OCI-M1 (cell line): ENCODE measurements at regions not wholly inside any gene's neighbourhood (a gene's known extent, or its start where the extent isn't known, plus 50 kb on each side); places are given as distances from the start of the nearest gene placed in this dataset.

Experiments used
- DNase-seq: peaks from one replicate; lab custom pipeline; 2025; lab: John Stamatoyannopoulos, UW

- DNase-seq: peak; percentile 85
Observed at GRCh38 chr2:204483608-204484081, 61.6 kb upstream of the PARD3B start.

DNA sequence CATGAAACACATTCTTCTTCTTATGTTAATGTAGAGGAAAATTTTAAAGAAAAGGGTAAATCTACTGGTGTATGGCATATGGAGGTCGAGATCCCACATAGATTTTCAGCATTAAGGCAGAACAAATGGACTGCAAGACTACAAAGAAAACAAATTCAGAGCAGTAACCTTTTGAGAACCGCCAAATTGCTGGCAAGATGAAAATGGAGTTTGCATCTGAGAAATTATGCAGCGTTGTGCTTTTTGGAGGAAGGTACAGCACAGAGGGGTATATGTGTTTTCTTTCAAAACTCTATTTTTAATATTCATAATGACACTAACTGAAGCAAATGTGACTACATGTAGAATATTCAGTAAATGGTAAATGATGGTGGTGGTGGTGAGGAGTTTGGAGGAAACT, 59.0 kb upstream of the PARD3B start:
- DNase-seq: no peak

GRCh38 chr2:204486805-204487204, 58.5 kb upstream of the PARD3B start:
- DNase-seq: peak; percentile 79

DNA sequence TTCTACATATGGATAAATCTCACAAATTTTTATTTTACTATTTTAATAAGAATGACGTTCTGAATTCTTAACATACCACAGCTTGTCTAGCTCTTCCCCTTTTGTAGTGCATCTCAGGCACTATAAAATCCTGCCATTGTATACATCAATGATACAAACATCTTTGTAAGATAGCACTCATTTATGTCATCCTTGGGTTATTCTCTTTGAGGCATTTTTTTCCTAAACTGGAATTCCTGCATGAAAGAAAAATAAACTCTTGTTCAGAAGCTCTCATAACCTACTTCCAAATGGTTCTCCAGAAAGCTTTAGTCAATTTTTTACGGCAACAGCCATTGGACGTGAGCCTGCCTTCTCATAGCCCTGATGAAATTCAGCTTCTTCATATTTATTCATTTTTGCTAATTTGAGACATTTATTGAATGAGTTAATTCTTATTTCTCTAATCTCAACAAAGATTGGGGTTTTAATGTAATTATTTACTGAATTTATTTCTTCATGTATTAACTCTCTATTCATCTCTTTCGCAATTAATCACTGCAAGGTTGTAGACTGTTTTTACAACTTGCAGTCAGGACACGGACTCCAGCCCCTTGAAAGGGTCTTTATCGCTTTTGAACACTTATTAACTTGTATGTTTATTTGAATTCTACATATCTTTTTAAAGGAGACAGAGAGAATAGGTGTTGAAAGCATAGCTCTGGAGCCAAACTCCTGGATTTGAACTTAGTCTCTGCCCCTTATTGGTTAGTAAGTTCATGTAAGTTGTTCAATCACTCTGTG, 57.6 kb upstream of the PARD3B start:
- no peak for DNase-seq

GRCh38 chr2:204491528-204491927, 53.7 kb upstream of the PARD3B start:
- DNase-seq: peak; percentile 41

- DNase-seq: no peak
Observed at GRCh38 chr2:204492417-204492816, 52.9 kb upstream of the PARD3B start.

DNA sequence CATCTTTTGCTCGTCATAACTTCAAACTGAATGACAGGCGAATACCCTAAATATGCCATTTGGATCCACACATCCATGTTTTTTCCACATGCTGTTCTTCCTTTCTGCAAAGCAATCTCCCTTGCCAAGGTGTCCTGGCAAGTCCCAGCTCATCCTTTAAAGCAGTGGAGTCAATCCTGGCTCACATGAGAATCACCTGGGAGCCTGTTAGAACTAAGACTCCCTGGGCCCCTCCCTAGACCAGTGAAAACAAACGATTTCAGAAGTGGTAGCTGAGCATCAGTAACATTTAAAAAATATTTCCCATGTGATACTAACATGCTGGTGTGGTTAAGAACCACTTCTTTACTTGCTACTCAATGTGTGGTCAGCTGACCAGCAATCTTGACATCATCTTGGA, 50.6 kb upstream of the PARD3B start:
- no peak for DNase-seq

GRCh38 chr2:204495381-204495780, 49.9 kb upstream of the PARD3B start:
- no peak for DNase-seq
